CD4-positive, alpha-beta T cell (primary cell): ENCODE measurements at regions not wholly inside any gene's neighbourhood (a gene's known extent, or its start where the extent isn't known, plus 50 kb on each side); places are given as distances from the start of the nearest gene placed in this dataset.

Experiments used
- ATAC-seq: fragments of 200-7000 bp; cut with Tn5 transposase; one replicate; pipeline ENCODE4 v1.10.0; 2022; ENCODE audit warnings: mild to moderate bottlenecking; ENCODE audit not compliant: poor library complexity
- CTCF ChIA-PET: fragments of 350-600 bp; sonication (Branson Sonifier 250); formaldehyde crosslinking; loops from one replicate; lab custom pipeline; 2021; ENCODE audit warnings: antibody characterized with exemption, inconsistent platforms; lab: Charles Lee
- POLR2A ChIA-PET: fragments of 350-600 bp; sonication (Branson Sonifier 250); formaldehyde crosslinking; loops from one replicate; lab custom pipeline; 2021; ENCODE audit warnings: antibody characterized with exemption, inconsistent platforms; lab: Charles Lee
- DNase-seq, 14 experiments: peaks; one replicate each; pipeline ENCODE4 v3.0.0-alpha.2; 2013 to 2020; ENCODE audit warnings: mixed read lengths in 2 of 14
- H3K27ac ChIP-seq, 2 donors: one replicate each; pipeline versions ENCODE4 v1.5.1 to v1.7.0; 2013; ENCODE audit warnings: low read length in 2 of 2, low read depth in 1 of 2, mild to moderate bottlenecking in 1 of 2
- H3K27me3 ChIP-seq, 2 experiments: 1 replicate in 1 of 2; 2 replicates in 1 of 2; pipeline versions ENCODE4 v1.6.1 to v1.7.0; 2013; ENCODE audit warnings: low read length in 2 of 2, control low read depth in 1 of 2, mild to moderate bottlenecking in 1 of 2, moderate library complexity in 1 of 2; ENCODE audit not compliant: insufficient read depth in 2 of 2, control insufficient read depth in 1 of 2
- H3K36me3 ChIP-seq: one replicate; pipeline ENCODE4 v1.6.1; 2013; ENCODE audit warnings: low read length, control low read depth; ENCODE audit not compliant: insufficient read depth
- H3K4me1 ChIP-seq: one replicate; pipeline ENCODE4 v1.6.1; 2013; ENCODE audit warnings: low read length, control low read depth; ENCODE audit not compliant: insufficient read depth
- H3K4me3 ChIP-seq: one replicate; pipeline ENCODE4 v1.5.1; 2013; ENCODE audit warnings: mild to moderate bottlenecking, low read length, moderate library complexity
- H3K9me3 ChIP-seq, 2 experiments: 1 replicate in 1 of 2; 2 replicates in 1 of 2; pipeline versions ENCODE4 v1.6.1 to v1.7.0; 2013; ENCODE audit warnings: low read length in 2 of 2, mild to moderate bottlenecking in 2 of 2, control low read depth in 1 of 2, moderate library complexity in 1 of 2; ENCODE audit not compliant: control insufficient read depth in 1 of 2, insufficient read depth in 1 of 2
- H3K27ac Mint-ChIP-seq: one replicate; pipeline ENCODE4 v1.8.0; 2020; ENCODE audit warnings: mixed read lengths
- H3K27me3 Mint-ChIP-seq: one replicate; pipeline ENCODE4 v1.8.0; 2021; ENCODE audit warnings: mixed read lengths
- H3K36me3 Mint-ChIP-seq: one replicate; pipeline ENCODE4 v1.8.0; 2021; ENCODE audit warnings: low read depth, mixed read lengths
- H3K4me1 Mint-ChIP-seq: one replicate; pipeline ENCODE4 v1.8.0; 2021; ENCODE audit warnings: low read depth, mixed read lengths
- H3K4me3 Mint-ChIP-seq: one replicate; pipeline ENCODE4 v1.8.0; 2020; ENCODE audit warnings: mild to moderate bottlenecking, mixed read lengths
- H3K9me3 Mint-ChIP-seq: one replicate; pipeline ENCODE4 v1.8.0; 2020; ENCODE audit warnings: mixed read lengths
- CTCF ChIP-seq: fragments of 200-600 bp; IDR thresholded peaks from one replicate; pipeline ENCODE4 v1.8.0; 2022; ENCODE audit warnings: antibody characterized with exemption, mild to moderate bottlenecking
- intact Hi-C, 2 experiments: fragments of 100-400 bp; cut with DNase I in 1 of 2; cut with micrococcal nuclease in 1 of 2; formaldehyde crosslinking; loops; one replicate each; pipeline versions ENCODE4 v1.15.1 to v1.9.0; 2023 to 2025; cut with DNase I, micrococcal nuclease

- ATAC-seq, result no peak
- intact Hi-C loops, result no loop called here
- Mint-ChIP-seq H3K27ac (no peak overlapping the region), H3K4me1 (no peaks in the 10 kb centered on the region), H3K27me3 (peaks cover 47% of the 10 kb centered on the region), H3K36me3 (no peaks in the 10 kb centered on the region), H3K4me3 (no peak overlapping the region), H3K9me3 (peaks cover 3% of the 10 kb centered on the region)
- H3K9me3 ChIP-seq, result peaks cover 0 to under 1% of the 10 kb centered on the region in 2 experiments
- H3K27ac ChIP-seq, result no peak overlapping the region
- H3K4me1 ChIP-seq, result no peaks in the 10 kb centered on the region
- no peak for DNase-seq
- ChIA-PET POLR2A (no interaction called here), CTCF (no interaction called here)
- no peak overlapping the region for H3K4me3 ChIP-seq
- H3K36me3 ChIP-seq, result no peaks in the 10 kb centered on the region
- H3K27me3 ChIP-seq, result peaks cover 0 to 6% of the 10 kb centered on the region in 2 experiments
- TF ChIP-seq CTCF, result no peak
These were observed 619.4 kb upstream of the B3GAT1 start for GRCh38 chr11:135031205-135031989.

- ChIA-PET CTCF (no interaction called here), POLR2A (no interaction called here)
- Mint-ChIP-seq H3K27me3 (peaks cover 33% of the 10 kb centered on the region), H3K27ac (no peak overlapping the region), H3K4me3 (no peak overlapping the region), H3K4me1 (no peaks in the 10 kb centered on the region), H3K36me3 (no peaks in the 10 kb centered on the region), H3K9me3 (peaks cover 3% of the 10 kb centered on the region)
- H3K4me3 ChIP-seq, result no peak overlapping the region
- DNase-seq (peak in 2 of 14 experiments; percentile 19 to 25), ATAC-seq (no peak)
- no peaks in the 10 kb centered on the region for H3K9me3 ChIP-seq
- intact Hi-C loops, result no loop called here
- no peaks in the 10 kb centered on the region for H3K27me3 ChIP-seq
- no peaks in the 10 kb centered on the region for H3K36me3 ChIP-seq
- H3K27ac ChIP-seq, result no peak overlapping the region
- no peaks in the 10 kb centered on the region for H3K4me1 ChIP-seq
- TF ChIP-seq CTCF, result no peak
These were observed 615.4 kb upstream of the B3GAT1 start for GRCh38 chr11:135027461-135027860.

- CTCF ChIA-PET, result no interaction called here
- Mint-ChIP-seq H3K27ac (no peak overlapping the region), H3K9me3 (peaks cover 3% of the 10 kb centered on the region), H3K27me3 (peaks cover 42% of the 10 kb centered on the region), H3K4me1 (no peaks in the 10 kb centered on the region), H3K36me3 (no peaks in the 10 kb centered on the region), H3K4me3 (no peak overlapping the region)
- POLR2A ChIA-PET, result no interaction called here
- ATAC-seq (no peak), DNase-seq (no peak)
- intact Hi-C loops, result no loop called here
- H3K27me3 ChIP-seq, result peaks cover 0 to 5% of the 10 kb centered on the region in 2 experiments
- H3K4me3 ChIP-seq, result no peak overlapping the region
- H3K9me3 ChIP-seq, result no peaks in the 10 kb centered on the region
- no peaks in the 10 kb centered on the region for H3K4me1 ChIP-seq
- H3K36me3 ChIP-seq, result no peaks in the 10 kb centered on the region
- TF ChIP-seq CTCF, result no peak
- no peak overlapping the region for H3K27ac ChIP-seq
These were observed 611.5 kb upstream of the B3GAT1 start for GRCh38 chr11:135023499-135023898.
